ENCODE measurements at regions not wholly inside any gene's neighbourhood (a gene's known extent, or its start where the extent isn't known, plus 50 kb on each side); places are given as distances from the start of the nearest gene placed in this dataset.

GRCh38 chr18:27778441-27778840 lies 398.5 kb downstream of the CDH2 start:
- no peak for DNase-seq (ENCODE audit: extremely low read depth, low read depth)
- peak; percentile 46 for TF ChIP-seq CTCF (IDR thresholded peaks at IDR 0.05; ENCODE audit: low read depth, low read length, missing control alignments)
- H3K4me3 ChIP-seq (replicated peaks; ENCODE audit: low read depth, low read length), result no peak overlapping the region

- no peak overlapping the region for H3K4me3 ChIP-seq (replicated peaks; ENCODE audit: low read depth, low read length)
- TF ChIP-seq CTCF (IDR thresholded peaks at IDR 0.05; ENCODE audit: low read depth, low read length, missing control alignments), result no peak
- no peak for DNase-seq (ENCODE audit: extremely low read depth, low read depth)
Observed at GRCh38 chr18:27772081-27772480, 404.8 kb downstream of the CDH2 start.

- no peak for DNase-seq (ENCODE audit: extremely low read depth, low read depth)
- no peak overlapping the region for H3K4me3 ChIP-seq (replicated peaks; ENCODE audit: low read depth, low read length)
- TF ChIP-seq CTCF (IDR thresholded peaks at IDR 0.05; ENCODE audit: low read depth, low read length, missing control alignments), result no peak
Observed at GRCh38 chr18:27771571-27771970, 405.4 kb downstream of the CDH2 start.

- DNase-seq (ENCODE audit: extremely low read depth, low read depth), result no peak
- no peak for TF ChIP-seq CTCF (IDR thresholded peaks at IDR 0.05; ENCODE audit: low read depth, low read length, missing control alignments)
- H3K4me3 ChIP-seq (replicated peaks; ENCODE audit: low read depth, low read length), result no peak overlapping the region
Observed at GRCh38 chr18:27769152-27769551, 407.8 kb downstream of the CDH2 start.

- DNase-seq (ENCODE audit: extremely low read depth, low read depth), result no peak
- H3K4me3 ChIP-seq (replicated peaks; ENCODE audit: low read depth, low read length), result no peak overlapping the region
- TF ChIP-seq CTCF (IDR thresholded peaks at IDR 0.05; ENCODE audit: low read depth, low read length, missing control alignments), result no peak
Observed at GRCh38 chr18:27763936-27764335, 413.0 kb downstream of the CDH2 start.

GRCh38 chr18:27763341-27763740 lies 413.6 kb downstream of the CDH2 start:
- no peak for DNase-seq (ENCODE audit: extremely low read depth, low read depth)
- TF ChIP-seq CTCF (IDR thresholded peaks at IDR 0.05; ENCODE audit: low read depth, low read length, missing control alignments), result no peak
- no peak overlapping the region for H3K4me3 ChIP-seq (replicated peaks; ENCODE audit: low read depth, low read length)

GRCh38 chr18:27762054-27762453 lies 414.9 kb downstream of the CDH2 start:
- H3K4me3 ChIP-seq (replicated peaks; ENCODE audit: low read depth, low read length), result no peak overlapping the region
- TF ChIP-seq CTCF (IDR thresholded peaks at IDR 0.05; ENCODE audit: low read depth, low read length, missing control alignments), result no peak
- DNase-seq (ENCODE audit: extremely low read depth, low read depth), result no peak

Data from HFF-Myc (cell line).